ENCODE measurements at regions not wholly inside any gene's neighbourhood (a gene's known extent, or its start where the extent isn't known, plus 50 kb on each side); places are given as distances from the start of the nearest gene placed in this dataset.

- no peaks in the 10 kb centered on the region for H3K36me3 ChIP-seq
- H3K4me3 ChIP-seq: no peak overlapping the region
- no peak for DNase-seq
- intact Hi-C loops (cut with DNase I; ENCODE audit: low total_unique reads): no loop called here
- no peaks in the 10 kb centered on the region for H3K27me3 ChIP-seq
- no peaks in the 10 kb centered on the region for H3K9me3 ChIP-seq
- TF ChIP-seq CTCF (IDR thresholded peaks at IDR 0.05) (no peak), POLR2A (IDR thresholded peaks at IDR 0.05) (no peak)
- no peak overlapping the region for H3K27ac ChIP-seq
- H3K4me1 ChIP-seq: no peaks in the 10 kb centered on the region
These were observed 227.4 kb upstream of the PPP2R2D start for GRCh38 chr10:131673396-131673795.

- H3K4me3 ChIP-seq: no peak overlapping the region
- no peaks in the 10 kb centered on the region for H3K4me1 ChIP-seq
- TF ChIP-seq CTCF (IDR thresholded peaks at IDR 0.05) (no peak), POLR2A (IDR thresholded peaks at IDR 0.05) (no peak)
- no peak for DNase-seq
- intact Hi-C loops (cut with DNase I; ENCODE audit: low total_unique reads): no loop called here
- no peaks in the 10 kb centered on the region for H3K27me3 ChIP-seq
- H3K36me3 ChIP-seq: no peaks in the 10 kb centered on the region
- no peak overlapping the region for H3K27ac ChIP-seq
- no peaks in the 10 kb centered on the region for H3K9me3 ChIP-seq
These were observed 226.7 kb upstream of the PPP2R2D start for GRCh38 chr10:131674130-131674529.

- Histone ChIP-seq H3K9me3 (no peaks in the 10 kb centered on the region), H3K4me3 (no peak overlapping the region), H3K27ac (no peak overlapping the region), H3K4me1 (no peaks in the 10 kb centered on the region), H3K27me3 (no peaks in the 10 kb centered on the region), H3K36me3 (no peaks in the 10 kb centered on the region)
- TF ChIP-seq CTCF (IDR thresholded peaks at IDR 0.05) (no peak), POLR2A (IDR thresholded peaks at IDR 0.05) (no peak)
- no peak for DNase-seq
- intact Hi-C loops (cut with DNase I; ENCODE audit: low total_unique reads): no loop called here
These were observed 225.7 kb upstream of the PPP2R2D start for GRCh38 chr10:131675104-131675503.

GRCh38 chr10:131676046-131676799, 224.6 kb upstream of the PPP2R2D start:
- intact Hi-C loops (cut with DNase I; ENCODE audit: low total_unique reads): no loop called here
- Histone ChIP-seq H3K4me1 (no peaks in the 10 kb centered on the region), H3K27ac (no peak overlapping the region), H3K36me3 (no peaks in the 10 kb centered on the region), H3K4me3 (no peak overlapping the region), H3K9me3 (no peaks in the 10 kb centered on the region), H3K27me3 (no peaks in the 10 kb centered on the region)
- DNase-seq: no peak
- no peak for TF ChIP-seq CTCF (IDR thresholded peaks at IDR 0.05)
- no peak for TF ChIP-seq POLR2A (IDR thresholded peaks at IDR 0.05)

GRCh38 chr10:131676800-131677421, 223.9 kb upstream of the PPP2R2D start:
- H3K27me3 ChIP-seq: no peaks in the 10 kb centered on the region
- no peak for DNase-seq
- H3K9me3 ChIP-seq: no peaks in the 10 kb centered on the region
- no peak overlapping the region for H3K4me3 ChIP-seq
- intact Hi-C loops (cut with DNase I; ENCODE audit: low total_unique reads): no loop called here
- H3K4me1 ChIP-seq: no peaks in the 10 kb centered on the region
- no peaks in the 10 kb centered on the region for H3K36me3 ChIP-seq
- no peak overlapping the region for H3K27ac ChIP-seq
- no peak for TF ChIP-seq POLR2A (IDR thresholded peaks at IDR 0.05)
- TF ChIP-seq CTCF (IDR thresholded peaks at IDR 0.05): no peak

Measured in uterus (tissue), 3 donors.